Right ventricle myocardium superior (tissue), 1 donor: ENCODE measurements at regions not wholly inside any gene's neighbourhood (a gene's known extent, or its start where the extent isn't known, plus 50 kb on each side); places are given as distances from the start of the nearest gene placed in this dataset.
"Not testable (repeated sequence)": the region's sequence is repeated elsewhere in the genome, so short reads cannot be mapped to it uniquely, and the experiment has no call there.

Experiments used
- ATAC-seq: fragments of 200-7000 bp; cut with Tn5 transposase; one replicate; pipeline ENCODE4 v1.9.1; 2020; ENCODE audit warnings: mild to moderate bottlenecking; ENCODE audit not compliant: poor library complexity
- DNase-seq: peaks from one replicate; pipeline ENCODE4 v3.0.0-alpha.2; 2020
- intact Hi-C: fragments of 100-400 bp; cut with DNase I; formaldehyde crosslinking; loops from one replicate; pipeline ENCODE4 v1.11.2; 2022
- donor health status: DM: no; HTN: yes; CAD: no; lungs with severe emphysema.

- no peak for ATAC-seq
- no peak for DNase-seq
- intact Hi-C loops, result no loop called here
These were observed 63.4 kb upstream of the PITX1 start for GRCh38 chr5:135097390-135097789.

- ATAC-seq (no peak), DNase-seq (no peak)
- intact Hi-C loops, result no loop called here
These were observed 61.8 kb upstream of the PITX1 start for GRCh38 chr5:135095871-135096270.

GRCh38 chr5:135095052-135095715 is 61.2 kb upstream of the PITX1 start:
- DNase-seq (no peak), ATAC-seq (no peak)
- intact Hi-C loops, result no loop called here

GRCh38 chr5:135094339-135095051 is 60.5 kb upstream of the PITX1 start:
- ATAC-seq (no peak), DNase-seq (no peak)
- intact Hi-C loops, result no loop called here

GRCh38 chr5:135093483-135093882 is 59.5 kb upstream of the PITX1 start:
- intact Hi-C loops, DNase-seq, ATAC-seq: not testable (repeated sequence)

GRCh38 chr5:135092476-135092875 is 58.4 kb upstream of the PITX1 start:
- no peak for ATAC-seq
- intact Hi-C loops, result no loop called here
- no peak for DNase-seq

GRCh38 chr5:135091286-135091685 is 57.3 kb upstream of the PITX1 start:
- DNase-seq (no peak), ATAC-seq (no peak)
- intact Hi-C loops, result no loop called here

GRCh38 chr5:135089912-135090311 is 55.9 kb upstream of the PITX1 start:
- ATAC-seq (no peak), DNase-seq (no peak)
- intact Hi-C loops, result no loop called here

GRCh38 chr5:135088911-135089310 is 54.9 kb upstream of the PITX1 start:
- intact Hi-C loops, result no loop called here
- ATAC-seq (no peak), DNase-seq (no peak)

- DNase-seq (no peak), ATAC-seq (no peak)
- intact Hi-C loops, result no loop called here
These were observed 53.9 kb upstream of the PITX1 start for GRCh38 chr5:135087950-135088349.

GRCh38 chr5:135085936-135086725 is 52.1 kb upstream of the PITX1 start:
- intact Hi-C loops, result no loop called here
- DNase-seq (no peak), ATAC-seq (no peak)

- intact Hi-C loops, result no loop called here
- ATAC-seq (no peak), DNase-seq (no peak)
These were observed 51.3 kb upstream of the PITX1 start for GRCh38 chr5:135085133-135085935.
